ENCODE measurements at regions not wholly inside any gene's neighbourhood (a gene's known extent, or its start where the extent isn't known, plus 50 kb on each side); places are given as distances from the start of the nearest gene placed in this dataset.

- TF ChIP-seq CTCF (IDR thresholded peaks at IDR 0.05; ENCODE audit: poor library complexity, severe bottlenecking) (no peak), EP300 (conservative IDR thresholded peaks at IDR 0.05; ENCODE audit: poor library complexity, severe bottlenecking) (no peak), SMC3 (conservative IDR thresholded peaks at IDR 0.05; ENCODE audit: poor library complexity) (no peak), EZH2 (IDR thresholded peaks at IDR 0.05; ENCODE audit: borderline replicate concordance, insufficient read depth, low read length, poor library complexity, severe bottlenecking) (no peak)
Measured at GRCh38 chr6:87794922-87795885, 93.2 kb upstream of the AKIRIN2 start.

All from neural cell (in vitro differentiated cells).